GM20000 (cell line): ENCODE measurements at regions not wholly inside any gene's neighbourhood (a gene's known extent, or its start where the extent isn't known, plus 50 kb on each side); places are given as distances from the start of the nearest gene placed in this dataset.

Experiments
- DNase-seq: peaks from one replicate; pipeline ENCODE4 v3.0.0; 2012; ENCODE audit warnings: low spot score
- CTCF ChIP-seq: IDR thresholded peaks from 2 replicates; pipeline ENCODE4 v1.5.1; 2012; ENCODE audit warnings: mild to moderate bottlenecking, control low read depth; ENCODE audit errors: extremely low read depth, missing control alignments

GRCh38 chr14:83992857-83993256 lies 1537.1 kb upstream of the FLRT2 start:
- TF ChIP-seq CTCF: no peak
- DNase-seq: no peak

- DNase-seq: no peak
- TF ChIP-seq CTCF: no peak
Measured at GRCh38 chr14:83993545-83993944, 1536.4 kb upstream of the FLRT2 start.

- no peak for TF ChIP-seq CTCF
- no peak for DNase-seq
Measured at GRCh38 chr14:83994020-83994419, 1535.9 kb upstream of the FLRT2 start.

- TF ChIP-seq CTCF: no peak
- DNase-seq: no peak
Measured at GRCh38 chr14:84001023-84001422, 1528.9 kb upstream of the FLRT2 start.

GRCh38 chr14:84003346-84003745 lies 1526.6 kb upstream of the FLRT2 start:
- no peak for DNase-seq
- TF ChIP-seq CTCF: no peak

- no peak for TF ChIP-seq CTCF
- no peak for DNase-seq
Measured at GRCh38 chr14:84006643-84007155, 1523.2 kb upstream of the FLRT2 start.

- DNase-seq: no peak
- TF ChIP-seq CTCF: no peak
Measured at GRCh38 chr14:84013424-84013823, 1516.5 kb upstream of the FLRT2 start.
